Upper lobe of right lung (tissue), 1 donor: ENCODE measurements at regions not wholly inside any gene's neighbourhood (a gene's known extent, or its start where the extent isn't known, plus 50 kb on each side); places are given as distances from the start of the nearest gene placed in this dataset.
A peak's percentile ranks its signal among the peaks of the same experiment; 100 is the strongest.
"Not testable (repeated sequence)": the region's sequence is repeated elsewhere in the genome, so short reads cannot be mapped to it uniquely, and the experiment has no call there.

Experiments used
- ATAC-seq: fragments of 200-7000 bp; cut with Tn5 transposase; one replicate; pipeline ENCODE4 v1.9.1; 2020; ENCODE audit warnings: mild to moderate bottlenecking, moderate library complexity
- DNase-seq: peaks from one replicate; pipeline ENCODE4 v3.0.0-alpha.2; 2020
- H3K27ac ChIP-seq: fragments of 200-600 bp; one replicate; pipeline ENCODE4 v1.8.0; 2022
- H3K27me3 ChIP-seq: fragments of 200-600 bp; one replicate; pipeline ENCODE4 v1.8.0; 2022; ENCODE audit warnings: mild to moderate bottlenecking
- H3K36me3 ChIP-seq: fragments of 200-600 bp; one replicate; pipeline ENCODE4 v1.8.0; 2022
- H3K4me1 ChIP-seq: fragments of 200-600 bp; one replicate; pipeline ENCODE4 v1.8.0; 2022
- H3K4me3 ChIP-seq: fragments of 200-600 bp; one replicate; pipeline ENCODE4 v1.8.0; 2022; ENCODE audit warnings: mild to moderate bottlenecking
- H3K9me3 ChIP-seq: fragments of 200-600 bp; one replicate; pipeline ENCODE4 v1.8.0; 2022
- intact Hi-C: fragments of 100-400 bp; cut with DNase I; formaldehyde crosslinking; loops from one replicate; pipeline ENCODE4 v1.11.0; 2022
- TF ChIP-seq, protein P1 (sequence below): fragments of 200-600 bp; IDR thresholded peaks from one replicate; pipeline ENCODE4 v1.8.0; 2022; ENCODE audit warnings: antibody characterized with exemption
- donor health status: DM: no; HTN: yes; CAD: no; lungs with severe emphysema.

DNA sequence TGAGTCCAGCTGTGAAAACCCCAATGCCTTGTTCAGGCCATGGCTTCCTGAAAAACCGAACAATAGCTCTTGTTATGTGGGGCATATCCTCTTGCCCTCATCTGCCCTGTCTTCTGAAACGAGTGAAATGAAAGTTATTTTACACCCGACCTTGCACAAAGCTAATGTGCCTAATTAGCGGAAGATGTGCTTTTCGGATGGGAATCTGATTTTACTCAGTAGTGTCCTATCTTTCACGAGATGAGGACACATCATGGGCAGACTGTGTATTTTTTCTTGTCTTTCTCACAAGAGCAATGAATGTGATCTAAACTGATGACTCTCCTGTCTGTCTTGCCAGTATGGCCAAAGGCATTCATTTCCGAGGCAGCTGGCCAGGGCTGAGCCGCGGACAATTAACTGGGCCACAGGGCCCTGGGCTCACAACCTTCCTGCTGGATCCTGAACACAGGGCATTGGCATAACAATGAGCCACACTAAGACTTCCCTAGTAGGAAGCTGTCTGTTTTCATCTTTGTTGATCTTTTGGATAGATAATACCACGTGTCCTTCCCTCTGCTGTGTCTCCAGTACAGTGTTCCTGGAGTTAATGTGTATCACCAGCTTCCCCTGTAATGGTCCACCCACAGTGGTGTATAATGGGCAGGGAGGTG is 86.0 kb upstream of the HIF1A start:
- H3K4me1 ChIP-seq = peaks cover 26% of the 10 kb centered on the region
- ATAC-seq = peak; percentile 58
- H3K4me3 ChIP-seq = no peak overlapping the region
- no peaks in the 10 kb centered on the region for H3K9me3 ChIP-seq
- H3K27me3 ChIP-seq = no peaks in the 10 kb centered on the region
- DNase-seq = no peak
- H3K27ac ChIP-seq = peak overlapping the region; percentile 17
- TF ChIP-seq, protein P1, sequence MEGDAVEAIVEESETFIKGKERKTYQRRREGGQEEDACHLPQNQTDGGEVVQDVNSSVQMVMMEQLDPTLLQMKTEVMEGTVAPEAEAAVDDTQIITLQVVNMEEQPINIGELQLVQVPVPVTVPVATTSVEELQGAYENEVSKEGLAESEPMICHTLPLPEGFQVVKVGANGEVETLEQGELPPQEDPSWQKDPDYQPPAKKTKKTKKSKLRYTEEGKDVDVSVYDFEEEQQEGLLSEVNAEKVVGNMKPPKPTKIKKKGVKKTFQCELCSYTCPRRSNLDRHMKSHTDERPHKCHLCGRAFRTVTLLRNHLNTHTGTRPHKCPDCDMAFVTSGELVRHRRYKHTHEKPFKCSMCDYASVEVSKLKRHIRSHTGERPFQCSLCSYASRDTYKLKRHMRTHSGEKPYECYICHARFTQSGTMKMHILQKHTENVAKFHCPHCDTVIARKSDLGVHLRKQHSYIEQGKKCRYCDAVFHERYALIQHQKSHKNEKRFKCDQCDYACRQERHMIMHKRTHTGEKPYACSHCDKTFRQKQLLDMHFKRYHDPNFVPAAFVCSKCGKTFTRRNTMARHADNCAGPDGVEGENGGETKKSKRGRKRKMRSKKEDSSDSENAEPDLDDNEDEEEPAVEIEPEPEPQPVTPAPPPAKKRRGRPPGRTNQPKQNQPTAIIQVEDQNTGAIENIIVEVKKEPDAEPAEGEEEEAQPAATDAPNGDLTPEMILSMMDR = no peak
- intact Hi-C loops = no loop called here
- no peaks in the 10 kb centered on the region for H3K36me3 ChIP-seq

DNA sequence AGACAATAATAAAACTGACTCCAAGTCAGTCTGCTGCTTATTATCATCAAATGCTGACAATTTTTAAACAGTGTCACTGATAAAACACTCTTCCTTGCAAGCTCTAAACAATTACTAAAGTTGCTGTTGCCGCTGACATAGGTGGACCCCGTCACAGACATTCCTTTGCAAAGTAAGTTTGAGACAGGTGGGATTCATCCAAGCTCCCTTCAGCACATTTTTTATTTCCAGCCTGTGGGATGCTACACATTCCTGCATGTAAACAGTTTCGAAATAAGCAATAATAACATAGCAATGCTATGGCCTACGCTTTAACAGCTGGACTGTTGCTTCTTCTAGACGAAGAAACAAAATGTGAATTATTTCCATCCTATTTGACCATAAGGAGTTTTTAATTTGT is 85.4 kb upstream of the HIF1A start:
- Histone ChIP-seq H3K27ac (no peak overlapping the region), H3K27me3 (no peaks in the 10 kb centered on the region), H3K9me3 (no peaks in the 10 kb centered on the region), H3K4me1 (peaks cover 26% of the 10 kb centered on the region), H3K4me3 (no peak overlapping the region), H3K36me3 (no peaks in the 10 kb centered on the region)
- ATAC-seq (no peak), DNase-seq (no peak)
- intact Hi-C loops = no loop called here
- TF ChIP-seq, protein P1 = no peak

DNA sequence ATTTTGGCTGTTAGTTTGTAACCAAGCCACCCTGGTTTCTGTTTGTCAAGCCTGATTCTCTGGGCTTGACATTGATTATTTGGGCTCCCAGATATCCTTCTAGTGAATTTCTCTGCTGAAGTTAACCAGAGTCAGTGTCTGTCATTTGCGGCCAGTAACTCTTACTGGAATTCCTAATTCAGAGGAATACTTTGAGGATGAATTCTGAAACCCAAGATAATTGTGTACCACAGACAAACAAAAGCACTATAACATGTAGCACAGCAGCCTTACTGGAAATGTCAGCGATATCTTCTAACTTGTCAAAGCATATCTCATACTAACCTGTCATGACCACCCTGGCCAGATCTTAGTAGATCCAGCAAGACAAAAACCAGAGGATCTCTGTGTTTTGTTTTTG is 84.4 kb upstream of the HIF1A start:
- Histone ChIP-seq H3K4me1 (peaks cover 26% of the 10 kb centered on the region), H3K27me3 (no peaks in the 10 kb centered on the region), H3K36me3 (no peaks in the 10 kb centered on the region), H3K27ac (no peak overlapping the region), H3K4me3 (no peak overlapping the region), H3K9me3 (no peaks in the 10 kb centered on the region)
- DNase-seq (no peak), ATAC-seq (no peak)
- TF ChIP-seq, protein P1 = no peak
- intact Hi-C loops = no loop called here

DNA sequence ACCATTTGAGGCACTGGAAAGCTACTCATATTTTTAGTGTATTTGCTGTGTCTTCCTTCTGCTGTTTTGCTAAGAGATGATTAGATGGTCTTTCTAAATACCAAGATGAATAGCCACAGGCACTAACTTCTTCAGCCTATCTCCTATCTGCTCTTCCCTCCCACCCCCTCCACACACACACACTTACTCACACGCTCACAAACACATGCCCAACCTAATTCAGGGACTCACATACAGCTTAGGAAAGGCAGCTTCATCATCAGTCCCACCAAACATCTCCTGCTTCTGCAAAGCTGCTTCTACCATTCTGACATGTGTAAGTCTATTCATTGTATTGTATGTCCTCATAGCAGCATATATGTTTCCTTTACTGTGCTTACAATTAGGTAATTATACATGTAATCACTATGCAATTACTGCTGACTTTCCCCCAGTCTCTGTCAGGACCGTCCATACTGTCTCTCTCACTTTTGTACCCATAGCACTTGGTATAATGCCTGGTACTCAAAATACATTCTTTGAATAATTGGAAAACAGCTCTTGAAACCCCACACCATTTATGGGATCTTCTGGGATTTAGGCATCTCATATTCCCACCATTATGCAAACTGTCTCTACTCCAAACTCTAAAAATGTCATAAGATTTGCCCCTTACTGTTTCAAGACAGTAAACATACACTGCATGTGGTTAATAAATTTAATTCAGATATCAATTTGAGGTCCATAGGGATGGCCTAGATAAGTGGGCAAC is 83.3 kb upstream of the HIF1A start:
- Histone ChIP-seq H3K27ac (no peak overlapping the region), H3K4me1 (peaks cover 26% of the 10 kb centered on the region), H3K9me3 (no peaks in the 10 kb centered on the region), H3K4me3 (no peak overlapping the region), H3K27me3 (no peaks in the 10 kb centered on the region), H3K36me3 (no peaks in the 10 kb centered on the region)
- TF ChIP-seq, protein P1 = no peak
- DNase-seq (no peak), ATAC-seq (no peak)
- intact Hi-C loops = no loop called here

DNA sequence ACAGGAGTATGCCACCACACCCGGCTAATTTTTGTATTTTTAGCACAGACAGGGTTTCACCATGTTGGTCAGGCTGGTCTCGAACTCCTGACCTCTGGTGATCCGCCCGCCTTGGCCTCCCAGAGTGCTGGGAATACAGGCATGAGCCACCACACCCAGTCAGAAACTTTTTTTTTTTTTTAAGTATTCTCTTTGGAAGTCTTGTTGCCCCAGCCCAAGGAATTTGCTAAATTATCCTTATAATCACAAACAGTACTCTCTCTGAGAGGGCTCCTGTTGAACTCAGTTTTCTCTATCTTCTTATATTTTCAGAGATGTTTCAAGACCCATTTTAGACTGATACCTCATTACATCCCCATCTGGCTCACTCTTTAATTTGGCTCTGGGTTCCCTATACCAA is 82.3 kb upstream of the HIF1A start:
- H3K27ac ChIP-seq, H3K9me3 ChIP-seq, H3K27me3 ChIP-seq, DNase-seq, intact Hi-C loops, ATAC-seq, H3K36me3 ChIP-seq, H3K4me3 ChIP-seq: not testable (repeated sequence)
- H3K4me1 ChIP-seq = peaks cover 26% of the 10 kb centered on the region

DNA sequence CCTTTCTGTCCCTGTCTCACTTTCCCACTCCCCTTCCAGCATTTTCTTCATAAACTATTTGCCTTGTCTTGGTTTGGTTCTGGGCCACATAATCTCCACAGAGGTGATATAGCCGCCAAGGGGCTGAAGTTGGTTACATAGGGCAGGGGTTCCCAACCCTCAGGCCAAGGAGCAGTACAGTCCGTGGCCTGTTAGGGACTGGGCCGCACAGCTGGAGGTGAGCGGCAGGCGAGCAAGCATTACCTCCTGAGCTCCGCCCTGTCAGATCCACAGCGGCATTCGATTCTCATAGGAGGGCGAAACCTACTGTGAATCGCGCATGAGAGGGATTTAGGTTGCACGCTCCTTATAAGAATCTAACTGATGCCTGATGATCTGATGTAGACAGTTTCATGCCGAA is 80.6 kb upstream of the HIF1A start:
- ATAC-seq (no peak), DNase-seq (no peak)
- no peak overlapping the region for H3K27ac ChIP-seq
- no peaks in the 10 kb centered on the region for H3K36me3 ChIP-seq
- intact Hi-C loops = no loop called here
- no peaks in the 10 kb centered on the region for H3K9me3 ChIP-seq
- H3K4me3 ChIP-seq = no peak overlapping the region
- TF ChIP-seq, protein P1 = no peak
- H3K27me3 ChIP-seq = no peaks in the 10 kb centered on the region
- H3K4me1 ChIP-seq = peaks cover 10% of the 10 kb centered on the region
